ENCODE measurements at regions not wholly inside any gene's neighbourhood (a gene's known extent, or its start where the extent isn't known, plus 50 kb on each side); places are given as distances from the start of the nearest gene placed in this dataset.
A peak's percentile ranks its signal among the peaks of the same experiment; 100 is the strongest.

- H3K27me3 ChIP-seq (replicated peaks in 1 of 2; ENCODE audit: control insufficient read depth in 2 of 2, insufficient read depth in 2 of 2, low read length in 1 of 2): no peaks in the 10 kb centered on the region
- H4K20me1 ChIP-seq (ENCODE audit: control insufficient read depth, insufficient read depth): no peaks in the 10 kb centered on the region
- no peak overlapping the region for H3K27ac ChIP-seq (ENCODE audit: control insufficient read depth, insufficient read depth)
- WGBS (ENCODE audit: insufficient coverage, insufficient replicate concordance, low lambda C conversion rate, missing lambda C conversion rate): 1% methylated on average over 4 of the region's 4 CpGs
- no peak overlapping the region for H3K4me3 ChIP-seq
- no peaks in the 10 kb centered on the region for H3K79me2 ChIP-seq (ENCODE audit: control insufficient read depth, insufficient read depth, low read length)
- CTCF ChIA-PET: no interaction called here
- no peak overlapping the region for H3K4me2 ChIP-seq (ENCODE audit: control insufficient read depth, insufficient read depth)
- POLR2A ChIA-PET: no interaction called here
- peaks cover 10% of the 10 kb centered on the region; the same call in 1 of the 2 replicates for H3K4me1 ChIP-seq (ENCODE audit: control insufficient read depth, insufficient read depth, low read length)
- DNase-seq (ENCODE audit: low read depth, low spot score) (peak; percentile 13), ATAC-seq (peak; percentile 74), FAIRE-seq (peak; percentile 52)
- intact Hi-C loops (cut with micrococcal nuclease; ENCODE audit: unreplicated experiment) (no loop called here), in situ Hi-C loops (cut with MboI) (no loop called here)
- BruUV-seq (replicated peaks): no TSS peak
- TF ChIP-seq RBBP5 (conservative IDR thresholded peaks at IDR 0.05): no peak
- no peak for TF ChIP-seq CEBPZ (IDR thresholded peaks at IDR 0.05; ENCODE audit: low read depth, low read length)
- no peak for TF ChIP-seq NR2C1 (IDR thresholded peaks at IDR 0.05)
- TF ChIP-seq RUNX3 (IDR thresholded peaks at IDR 0.05; ENCODE audit: low read length): 0 out of 2 replicates have a peak, but pooled peaks have one; percentile 20
- RAD21 ChIA-PET (ENCODE audit: unreplicated experiment): no interaction called here
- H3K36me3 ChIP-seq (ENCODE audit: control insufficient read depth in 2 of 2, insufficient read depth in 2 of 2, low read length in 1 of 2): no peaks in the 10 kb centered on the region
- no peak overlapping the region for H3K9ac ChIP-seq (ENCODE audit: control insufficient read depth, insufficient read depth, low read length)
- no peak overlapping the region for H2AFZ ChIP-seq (ENCODE audit: control insufficient read depth, low read depth, low read length)
- SMC1A ChIA-PET (ENCODE audit: uncharacterized antibody, unreplicated experiment): no interaction called here
- H3K9me3 ChIP-seq (replicated peaks; ENCODE audit: control insufficient read depth, insufficient read depth, low read length): no peaks in the 10 kb centered on the region
Observed at GRCh38 chr7:144907577-144907976, 71.7 kb upstream of the TPK1 start.

DNA sequence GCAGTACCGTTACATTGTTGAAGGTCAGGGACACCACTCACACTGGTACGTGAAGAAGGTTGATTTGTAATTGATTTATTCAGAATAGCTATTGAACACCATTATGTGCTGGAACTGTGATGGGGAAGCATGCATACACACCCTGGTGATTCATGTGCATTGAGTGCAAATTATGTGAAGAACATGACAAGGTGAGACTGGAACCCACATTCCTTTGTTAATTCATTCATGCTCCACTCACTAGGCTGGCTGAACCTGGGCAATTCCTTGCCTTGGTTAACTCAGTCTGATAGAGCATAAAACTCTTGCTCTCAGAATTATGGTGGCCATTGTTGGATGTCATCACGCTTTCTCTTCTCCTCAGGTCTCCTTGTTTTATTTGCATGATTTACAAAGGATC is 67.3 kb upstream of the TPK1 start:
- no peaks in the 10 kb centered on the region for H3K79me2 ChIP-seq (ENCODE audit: control insufficient read depth, insufficient read depth, low read length)
- no peaks in the 10 kb centered on the region for H3K36me3 ChIP-seq (ENCODE audit: control insufficient read depth in 2 of 2, insufficient read depth in 2 of 2, low read length in 1 of 2)
- no peak for ATAC-seq
- FAIRE-seq: no peak
- no peak overlapping the region for H2AFZ ChIP-seq (ENCODE audit: control insufficient read depth, low read depth, low read length)
- H3K4me1 ChIP-seq (ENCODE audit: control insufficient read depth, insufficient read depth, low read length): peaks cover 5% of the 10 kb centered on the region; the same call in 1 of the 2 replicates
- no peak overlapping the region for H3K4me2 ChIP-seq (ENCODE audit: control insufficient read depth, insufficient read depth)
- no peak overlapping the region for H3K4me3 ChIP-seq
- no TSS peak for BruUV-seq (replicated peaks)
- ChIA-PET POLR2A (no interaction called here), CTCF (no interaction called here), SMC1A (ENCODE audit: uncharacterized antibody, unreplicated experiment) (interaction anchor here (1.3 kb wide), 1 partner anchor 40 kb away, joined by 3 read pairs; no protein-coding TSS in a partner anchor), RAD21 (ENCODE audit: unreplicated experiment) (no interaction called here)
- in situ Hi-C loops (cut with MboI) (no loop called here), intact Hi-C loops (cut with micrococcal nuclease; ENCODE audit: unreplicated experiment) (no loop called here)
- no peak for DNase-seq (ENCODE audit: low read depth, low spot score)
- H3K9me3 ChIP-seq (replicated peaks; ENCODE audit: control insufficient read depth, insufficient read depth, low read length): no peaks in the 10 kb centered on the region
- no peaks in the 10 kb centered on the region for H4K20me1 ChIP-seq (ENCODE audit: control insufficient read depth, insufficient read depth)
- no peak overlapping the region for H3K27ac ChIP-seq (ENCODE audit: control insufficient read depth, insufficient read depth)
- WGBS (ENCODE audit: insufficient coverage, insufficient replicate concordance, low lambda C conversion rate, missing lambda C conversion rate): 48% methylated on average over 3 of the region's 3 CpGs
- H3K27me3 ChIP-seq (replicated peaks in 1 of 2; ENCODE audit: control insufficient read depth in 2 of 2, insufficient read depth in 2 of 2, low read length in 1 of 2): no peaks in the 10 kb centered on the region
- no peak overlapping the region for H3K9ac ChIP-seq (ENCODE audit: control insufficient read depth, insufficient read depth, low read length)
- TF ChIP-seq KDM1A (IDR thresholded peaks at IDR 0.05; ENCODE audit: borderline replicate concordance): no peak
- TF ChIP-seq, protein P1, sequence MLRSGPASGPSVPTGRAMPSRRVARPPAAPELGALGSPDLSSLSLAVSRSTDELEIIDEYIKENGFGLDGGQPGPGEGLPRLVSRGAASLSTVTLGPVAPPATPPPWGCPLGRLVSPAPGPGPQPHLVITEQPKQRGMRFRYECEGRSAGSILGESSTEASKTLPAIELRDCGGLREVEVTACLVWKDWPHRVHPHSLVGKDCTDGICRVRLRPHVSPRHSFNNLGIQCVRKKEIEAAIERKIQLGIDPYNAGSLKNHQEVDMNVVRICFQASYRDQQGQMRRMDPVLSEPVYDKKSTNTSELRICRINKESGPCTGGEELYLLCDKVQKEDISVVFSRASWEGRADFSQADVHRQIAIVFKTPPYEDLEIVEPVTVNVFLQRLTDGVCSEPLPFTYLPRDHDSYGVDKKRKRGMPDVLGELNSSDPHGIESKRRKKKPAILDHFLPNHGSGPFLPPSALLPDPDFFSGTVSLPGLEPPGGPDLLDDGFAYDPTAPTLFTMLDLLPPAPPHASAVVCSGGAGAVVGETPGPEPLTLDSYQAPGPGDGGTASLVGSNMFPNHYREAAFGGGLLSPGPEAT (IDR thresholded peaks at IDR 0.05; ENCODE audit: low read depth): no peak
- no peak for TF ChIP-seq BMI1 (IDR thresholded peaks at IDR 0.05; ENCODE audit: borderline replicate concordance)
- no peak for TF ChIP-seq MEF2B (IDR thresholded peaks at IDR 0.05; ENCODE audit: partially characterized antibody, poor library complexity, severe bottlenecking)
- no peak for TF ChIP-seq POLR2AphosphoS2 (IDR thresholded peaks at IDR 0.05; ENCODE audit: low read depth, low read length)
- no peak for TF ChIP-seq POU2F2 (IDR thresholded peaks at IDR 0.05; ENCODE audit: borderline replicate concordance, low read depth, low read length)
- no peak for TF ChIP-seq TAF1 (IDR thresholded peaks at IDR 0.05; ENCODE audit: borderline replicate concordance, low read depth, low read length)
- no peak for TF ChIP-seq STAT1 (conservative IDR thresholded peaks at IDR 0.05)
- TF ChIP-seq HCFC1 (IDR thresholded peaks at IDR 0.05; ENCODE audit: low read length): no peak
- TF ChIP-seq RUNX3 (IDR thresholded peaks at IDR 0.05; ENCODE audit: low read length): no peak
- TF ChIP-seq NFYA (IDR thresholded peaks at IDR 0.05; ENCODE audit: borderline replicate concordance, low read depth, low read length): no peak
- no peak for TF ChIP-seq BHLHE40 (IDR thresholded peaks at IDR 0.05; ENCODE audit: borderline replicate concordance in 1 of 2, low read depth in 2 of 2, low read length in 1 of 2)
